OCI-LY1 (cell line): ENCODE measurements at regions not wholly inside any gene's neighbourhood (a gene's known extent, or its start where the extent isn't known, plus 50 kb on each side); places are given as distances from the start of the nearest gene placed in this dataset.

ENCODE experiments used
- H2AFZ ChIP-seq: fragments of 200-600 bp; sonication (generic), shearing (Covaris generic); 2 replicates; pipeline ENCODE4 v1.6.0; 2014; ENCODE audit warnings: antibody characterized with exemption, mild to moderate bottlenecking, low read length
- H3F3A ChIP-seq: fragments of 200-600 bp; sonication (generic), shearing (Covaris generic); 2 replicates; pipeline ENCODE4 v1.6.0; 2014; ENCODE audit warnings: mild to moderate bottlenecking, antibody characterized with exemption, low read length, moderate library complexity; ENCODE audit not compliant: insufficient read depth
- H3K27ac ChIP-seq: fragments of 200-600 bp; sonication (generic); 2 replicates; pipeline ENCODE4 v1.5.1; 2014; ENCODE audit warnings: low read length, mixed run types, mild to moderate bottlenecking, low read depth; ENCODE audit not compliant: poor library complexity, severe bottlenecking
- H3K27me3 ChIP-seq: fragments of 200-600 bp; sonication (generic); 2 replicates; pipeline ENCODE4 v1.6.0; 2014; ENCODE audit warnings: antibody characterized with exemption, mild to moderate bottlenecking, low read length, moderate library complexity; ENCODE audit not compliant: insufficient read depth
- H3K36me3 ChIP-seq: fragments of 200-600 bp; sonication (generic); 2 replicates; pipeline ENCODE4 v1.6.1; 2014; ENCODE audit warnings: mild to moderate bottlenecking, antibody characterized with exemption, low read length, moderate library complexity, mixed read lengths; ENCODE audit not compliant: insufficient read depth
- H3K4me1 ChIP-seq: fragments of 200-600 bp; sonication (generic); 2 replicates; pipeline ENCODE4 v1.5.1; 2014; ENCODE audit warnings: mild to moderate bottlenecking, low read length, moderate library complexity; ENCODE audit not compliant: insufficient read depth, severe bottlenecking
- H3K4me2 ChIP-seq: fragments of 200-600 bp; sonication (generic), shearing (Covaris generic); 2 replicates; pipeline ENCODE4 v1.6.1; 2014; ENCODE audit warnings: low read length
- H3K4me3 ChIP-seq: fragments of 200-600 bp; sonication (generic); 2 replicates; pipeline ENCODE4 v1.5.1; 2014; ENCODE audit warnings: low read length, low read depth, mild to moderate bottlenecking, mixed read lengths; ENCODE audit not compliant: poor library complexity, severe bottlenecking
- H3K79me2 ChIP-seq: fragments of 200-600 bp; shearing (Covaris generic); 2 replicates; pipeline ENCODE4 v1.6.1; 2016; ENCODE audit warnings: mixed run types, low read length, mixed read lengths; ENCODE audit not compliant: insufficient read depth
- H3K9ac ChIP-seq: fragments of 200-600 bp; sonication (generic), shearing (Covaris generic); 2 replicates; pipeline ENCODE4 v1.6.1; 2014; ENCODE audit warnings: mild to moderate bottlenecking, low read length, mixed read lengths
- H3K9me2 ChIP-seq: fragments of 200-600 bp; sonication (generic), shearing (Covaris generic); 2 replicates; pipeline ENCODE4 v1.6.1; 2014; ENCODE audit warnings: low read depth, mild to moderate bottlenecking, low read length, mixed read lengths
- H3K9me3 ChIP-seq: fragments of 200-600 bp; shearing (Covaris generic); 2 replicates; pipeline ENCODE4 v1.6.1; 2014; ENCODE audit warnings: low read length, mixed read lengths
- H4K20me1 ChIP-seq: fragments of 200-600 bp; sonication (generic), shearing (Covaris generic); 2 replicates; pipeline ENCODE4 v1.6.0; 2016; ENCODE audit warnings: mild to moderate bottlenecking, low read length; ENCODE audit not compliant: insufficient read depth
- EZH2 ChIP-seq: fragments of 200-600 bp; sonication (generic), shearing (Covaris generic); IDR thresholded peaks from 2 replicates; pipeline ENCODE4 v1.8.0; 2017; ENCODE audit warnings: borderline replicate concordance, mixed run types, mild to moderate bottlenecking, antibody characterized with exemption, low read length, moderate library complexity, mixed read lengths
- TF ChIP-seq, protein P1 (sequence below): fragments of 200-600 bp; sonication (generic), shearing (Covaris generic); IDR thresholded peaks from 2 replicates; pipeline ENCODE4 v1.5.1; 2017; ENCODE audit warnings: mild to moderate bottlenecking, antibody characterized with exemption, low read length, moderate library complexity, mixed read lengths

DNA sequence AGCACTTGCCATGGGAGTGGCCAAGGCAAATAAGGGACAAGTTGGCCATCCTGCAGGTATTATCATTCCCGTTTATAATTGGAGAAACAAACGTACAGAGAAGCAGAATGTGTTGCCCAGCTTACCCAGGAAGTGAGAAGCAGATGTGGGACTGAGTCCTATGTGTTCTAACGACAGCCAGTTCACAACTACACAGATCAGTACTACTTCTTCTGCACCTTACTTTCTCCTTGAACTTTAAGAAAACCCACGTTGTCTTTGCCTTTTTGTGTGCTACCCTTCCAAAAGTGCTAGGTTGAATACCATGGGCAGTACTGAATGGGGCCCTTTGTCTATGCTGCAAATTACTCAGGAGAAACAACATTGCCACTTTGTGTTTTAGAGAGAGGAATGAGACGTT lies 62.8 kb upstream of the BLID start:
- Histone ChIP-seq H3K79me2 (no peaks in the 10 kb centered on the region), H3K36me3 (no peaks in the 10 kb centered on the region), H3K4me2 (no peak overlapping the region), H3K9ac (no peak overlapping the region), H3K4me1 (no peaks in the 10 kb centered on the region), H3K4me3 (no peak overlapping the region), H4K20me1 (no peaks in the 10 kb centered on the region), H3F3A (no peaks in the 10 kb centered on the region), H3K27me3 (no peaks in the 10 kb centered on the region), H3K9me2 (no peaks in the 10 kb centered on the region), H3K27ac (no peak overlapping the region), H2AFZ (no peak overlapping the region), H3K9me3 (no peaks in the 10 kb centered on the region)
- TF ChIP-seq EZH2 = no peak
- TF ChIP-seq, protein P1, sequence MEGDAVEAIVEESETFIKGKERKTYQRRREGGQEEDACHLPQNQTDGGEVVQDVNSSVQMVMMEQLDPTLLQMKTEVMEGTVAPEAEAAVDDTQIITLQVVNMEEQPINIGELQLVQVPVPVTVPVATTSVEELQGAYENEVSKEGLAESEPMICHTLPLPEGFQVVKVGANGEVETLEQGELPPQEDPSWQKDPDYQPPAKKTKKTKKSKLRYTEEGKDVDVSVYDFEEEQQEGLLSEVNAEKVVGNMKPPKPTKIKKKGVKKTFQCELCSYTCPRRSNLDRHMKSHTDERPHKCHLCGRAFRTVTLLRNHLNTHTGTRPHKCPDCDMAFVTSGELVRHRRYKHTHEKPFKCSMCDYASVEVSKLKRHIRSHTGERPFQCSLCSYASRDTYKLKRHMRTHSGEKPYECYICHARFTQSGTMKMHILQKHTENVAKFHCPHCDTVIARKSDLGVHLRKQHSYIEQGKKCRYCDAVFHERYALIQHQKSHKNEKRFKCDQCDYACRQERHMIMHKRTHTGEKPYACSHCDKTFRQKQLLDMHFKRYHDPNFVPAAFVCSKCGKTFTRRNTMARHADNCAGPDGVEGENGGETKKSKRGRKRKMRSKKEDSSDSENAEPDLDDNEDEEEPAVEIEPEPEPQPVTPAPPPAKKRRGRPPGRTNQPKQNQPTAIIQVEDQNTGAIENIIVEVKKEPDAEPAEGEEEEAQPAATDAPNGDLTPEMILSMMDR = no peak

DNA sequence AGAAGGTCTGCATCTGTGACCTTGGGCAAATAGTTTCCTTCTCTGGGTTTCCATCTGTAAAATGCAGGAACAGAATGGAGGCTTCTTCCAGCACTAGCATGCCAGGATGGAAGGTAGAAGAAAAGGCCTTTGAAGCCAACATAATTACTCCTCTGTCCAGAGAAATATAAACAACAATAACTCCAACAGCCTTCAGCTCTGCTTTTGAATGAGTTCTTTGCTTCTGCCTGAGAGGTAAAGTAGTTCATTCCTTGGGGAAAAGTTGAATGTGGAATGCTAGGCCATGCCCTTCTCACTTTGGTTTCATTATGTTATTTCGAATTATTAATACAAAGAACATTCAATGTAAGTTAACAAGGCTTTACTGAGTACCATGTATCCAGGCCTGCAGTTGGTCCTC lies 61.2 kb upstream of the BLID start:
- Histone ChIP-seq H3K9me2 (no peaks in the 10 kb centered on the region), H3K4me3 (no peak overlapping the region), H3K36me3 (no peaks in the 10 kb centered on the region), H3K4me2 (no peak overlapping the region), H3K79me2 (no peaks in the 10 kb centered on the region), H3K27ac (no peak overlapping the region), H3K9ac (no peak overlapping the region), H3K27me3 (no peaks in the 10 kb centered on the region), H4K20me1 (no peaks in the 10 kb centered on the region), H2AFZ (no peak overlapping the region), H3K4me1 (no peaks in the 10 kb centered on the region), H3F3A (no peaks in the 10 kb centered on the region), H3K9me3 (no peaks in the 10 kb centered on the region)
- TF ChIP-seq EZH2 = no peak
- TF ChIP-seq, protein P1 = no peak

DNA sequence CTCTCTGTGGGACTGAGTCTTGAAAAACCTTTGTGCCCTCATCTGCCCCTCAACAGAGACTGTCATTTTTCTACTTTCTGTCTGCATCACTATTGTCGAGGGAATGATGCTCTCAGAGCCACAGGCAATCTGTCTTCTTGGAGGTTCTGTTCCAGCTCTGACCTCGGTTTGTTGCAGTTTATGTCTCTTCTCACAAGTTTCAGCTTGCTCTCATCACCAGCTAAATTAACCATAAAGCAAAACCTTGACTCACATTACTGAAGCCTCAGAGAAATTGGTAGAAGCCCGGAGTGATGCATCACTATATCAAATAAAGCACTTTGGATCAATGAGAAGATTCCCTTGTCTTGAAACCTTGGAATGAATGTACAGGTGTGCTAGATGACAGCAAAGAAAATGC lies 60.6 kb upstream of the BLID start:
- Histone ChIP-seq H3K27ac (no peak overlapping the region), H3K36me3 (no peaks in the 10 kb centered on the region), H3K79me2 (no peaks in the 10 kb centered on the region), H3F3A (no peaks in the 10 kb centered on the region), H2AFZ (no peak overlapping the region), H3K4me1 (no peaks in the 10 kb centered on the region), H3K9me2 (no peaks in the 10 kb centered on the region), H3K9ac (no peak overlapping the region), H3K9me3 (no peaks in the 10 kb centered on the region), H3K27me3 (no peaks in the 10 kb centered on the region), H3K4me3 (no peak overlapping the region), H4K20me1 (no peaks in the 10 kb centered on the region), H3K4me2 (no peak overlapping the region)
- TF ChIP-seq, protein P1 = no peak
- no peak for TF ChIP-seq EZH2
